Heart left ventricle (tissue), 16 donors: ENCODE measurements at regions not wholly inside any gene's neighbourhood (a gene's known extent, or its start where the extent isn't known, plus 50 kb on each side); places are given as distances from the start of the nearest gene placed in this dataset.

Source experiments
- ATAC-seq, 4 donors: fragments of 200-7000 bp; cut with Tn5 transposase; one replicate each; pipeline ENCODE4 v1.9.1; 2020 to 2022; ENCODE audit warnings: moderate library complexity in 4 of 4, mild to moderate bottlenecking in 3 of 4, moderate number of reproducible peaks in 1 of 4
- DNase-seq, 5 donors: peaks; one replicate each; pipeline ENCODE4 v3.0.0-alpha.2; 2020
- H3K27ac ChIP-seq, 12 donors: fragments of 200-600 bp; sonication (generic) in 4 of 12; one replicate each; pipeline versions ENCODE4 v1.5.0 to v1.8.0; 2016 to 2022; ENCODE audit warnings: mild to moderate bottlenecking in 2 of 12
- H3K27me3 ChIP-seq, 9 donors: fragments of 200-600 bp; sonication (generic) in 2 of 9; one replicate each; pipeline versions ENCODE4 v1.5.1 to v1.8.0; 2016 to 2022; ENCODE audit warnings: mild to moderate bottlenecking in 3 of 9
- H3K36me3 ChIP-seq, 9 donors: fragments of 200-600 bp; sonication (generic) in 2 of 9; one replicate each; pipeline versions ENCODE4 v1.5.0 to v1.8.0; 2018 to 2022; ENCODE audit warnings: mild to moderate bottlenecking in 2 of 9
- H3K4me1 ChIP-seq, 12 donors: fragments of 200-600 bp; sonication (generic) in 4 of 12; one replicate each; pipeline versions ENCODE4 v1.5.0 to v1.8.0; 2016 to 2022; ENCODE audit warnings: mild to moderate bottlenecking in 3 of 12
- H3K4me3 ChIP-seq, 12 donors: fragments of 200-600 bp; sonication (generic) in 4 of 12; one replicate each; pipeline versions ENCODE4 v1.5.0 to v1.8.0; 2017 to 2022; ENCODE audit warnings: mild to moderate bottlenecking in 9 of 12, moderate library complexity in 4 of 12
- H3K9me3 ChIP-seq, 12 donors: fragments of 200-600 bp; sonication (generic) in 4 of 12; one replicate each; pipeline versions ENCODE4 v1.5.0 to v1.8.0; 2016 to 2022; ENCODE audit warnings: mild to moderate bottlenecking in 1 of 12
- POLR2A ChIP-seq, 2 donors: fragments of 450-650 bp; IDR thresholded peaks; one replicate each; pipeline ENCODE4 v1.6.1; 2017; ENCODE audit warnings: antibody characterized with exemption in 2 of 2, mild to moderate bottlenecking in 2 of 2, moderate library complexity in 2 of 2
- WGBS, 4 donors: extraction: QIAGEN DNeasy Blood & Tissue Kit in 2 of 4; methylation state at CpG; one replicate each; pipeline versions ENCODE4 v1.1.5 to v1.1.7; 2013 to 2018; 5-methylcytosine and 5-hydroxymethylcytosine counted together
- intact Hi-C, 10 donors: fragments of 100-400 bp; cut with DNase I; formaldehyde crosslinking; loops; one replicate each; pipeline versions ENCODE4 v1.11.1 to v1.14.2; 2022
- TF ChIP-seq, protein P1 (sequence below), 12 donors: fragments of 200-600 bp; sonication (generic) in 4 of 12; IDR thresholded peaks; one replicate each; pipeline versions ENCODE4 v1.5.0 to v1.8.0; 2018 to 2022; ENCODE audit warnings: antibody characterized with exemption in 12 of 12, mild to moderate bottlenecking in 5 of 12
- donor health status: ischemic (EF 13 %, LVEDD 7.1; RV severe dilation, severe dysfunction).
- donor health status: healthy with polysubstance abuse.
- donor health status: DM: no; HTN: yes; CAD: no.
- donor health status: DM: no; HTN: no; CAD: no.
- donor health status: ischemic (EF 25% LVEDD 6.9; RV normal size, moderate dysfunction).
- donor health status: ischemic (EF 25% LVEDD 5.7; RV mildly dilated, moderate dysfunction).
- donor health status: healthy.
- donor health status: DM: yes; HTN: yes; CAD: no.
- donor health status: ischemic (EF 35%, LVEDD 5.7; RV mildly dilated, moderate dysfunction).
- donor health status: nonischemic (EF 11% LVEDD 7.7; RV severe dilation, severe dysfunction).
- donor health status: DM: yes; HTN: yes; CAD: no.
- donor health status: PGD.
- donor health status: ischemic (EF 29% LVEDD 5.4; RV normal size, mild dysfunction).
- donor health status: nonischemic (EF 23%, LVEDD 6.1; RV moderate dilation, normal function).

DNA sequence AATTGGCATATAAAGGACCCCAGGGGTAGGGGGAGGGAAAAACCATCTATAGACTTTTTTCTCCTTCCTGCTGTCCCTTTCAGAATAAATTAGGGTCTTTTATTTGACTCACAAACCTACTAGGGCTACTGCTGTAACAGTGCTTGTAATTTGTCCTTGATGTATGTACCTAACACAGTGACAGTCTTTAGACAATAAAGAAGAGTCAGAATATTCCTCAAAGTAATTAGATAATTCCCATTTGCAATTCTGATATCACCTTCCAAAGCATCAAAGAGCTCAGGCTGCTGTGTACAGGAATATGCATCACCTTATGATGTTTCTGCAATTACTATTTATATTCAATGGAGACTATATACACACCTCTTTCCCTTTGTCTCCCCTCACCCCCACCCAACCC is 161.7 kb downstream of the MREG start:
- H3K4me1 ChIP-seq, result peaks cover 0 to 44% (median 8%) of the 10 kb centered on the region in 12 donors
- no peaks in the 10 kb centered on the region for H3K36me3 ChIP-seq
- TF ChIP-seq, protein P1, sequence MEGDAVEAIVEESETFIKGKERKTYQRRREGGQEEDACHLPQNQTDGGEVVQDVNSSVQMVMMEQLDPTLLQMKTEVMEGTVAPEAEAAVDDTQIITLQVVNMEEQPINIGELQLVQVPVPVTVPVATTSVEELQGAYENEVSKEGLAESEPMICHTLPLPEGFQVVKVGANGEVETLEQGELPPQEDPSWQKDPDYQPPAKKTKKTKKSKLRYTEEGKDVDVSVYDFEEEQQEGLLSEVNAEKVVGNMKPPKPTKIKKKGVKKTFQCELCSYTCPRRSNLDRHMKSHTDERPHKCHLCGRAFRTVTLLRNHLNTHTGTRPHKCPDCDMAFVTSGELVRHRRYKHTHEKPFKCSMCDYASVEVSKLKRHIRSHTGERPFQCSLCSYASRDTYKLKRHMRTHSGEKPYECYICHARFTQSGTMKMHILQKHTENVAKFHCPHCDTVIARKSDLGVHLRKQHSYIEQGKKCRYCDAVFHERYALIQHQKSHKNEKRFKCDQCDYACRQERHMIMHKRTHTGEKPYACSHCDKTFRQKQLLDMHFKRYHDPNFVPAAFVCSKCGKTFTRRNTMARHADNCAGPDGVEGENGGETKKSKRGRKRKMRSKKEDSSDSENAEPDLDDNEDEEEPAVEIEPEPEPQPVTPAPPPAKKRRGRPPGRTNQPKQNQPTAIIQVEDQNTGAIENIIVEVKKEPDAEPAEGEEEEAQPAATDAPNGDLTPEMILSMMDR (IDR thresholded peaks at IDR 0.05), result no peak
- no peak for TF ChIP-seq POLR2A (IDR thresholded peaks at IDR 0.05)
- intact Hi-C loops, result no loop called here
- peaks cover 0 to 12% (median 0%) of the 10 kb centered on the region in 12 donors for H3K9me3 ChIP-seq
- no peak overlapping the region for H3K4me3 ChIP-seq
- no peaks in the 10 kb centered on the region for H3K27me3 ChIP-seq
- peak overlapping the region in 6 of 12 donors; percentile 2 to 80 (median 64) for H3K27ac ChIP-seq
- ATAC-seq (no peak), DNase-seq (no peak)

DNA sequence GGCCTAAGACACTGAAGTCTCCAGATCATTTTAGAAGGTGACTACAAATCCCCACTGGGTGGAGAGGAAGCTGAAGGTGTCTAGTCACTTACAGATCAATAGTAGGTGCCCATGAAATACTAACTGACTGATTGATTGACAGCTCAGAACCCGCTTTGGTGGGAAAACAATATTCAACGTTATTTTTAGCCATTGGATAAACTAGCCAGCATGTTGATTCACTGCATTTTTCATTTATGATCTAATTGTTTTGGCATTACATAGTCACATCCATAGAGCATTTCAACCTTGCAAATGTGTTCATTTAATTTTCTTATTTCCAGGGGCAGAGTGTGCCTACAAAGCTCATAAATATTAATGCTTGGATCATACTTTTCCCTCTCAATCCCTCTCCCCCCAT is 162.3 kb downstream of the MREG start:
- Histone ChIP-seq H3K4me3 (no peak overlapping the region), H3K27ac (peak overlapping the region; percentile 3 to 83 (median 60)), H3K9me3 (peaks cover 0 to 12% (median 0%) of the 10 kb centered on the region in 12 donors), H3K27me3 (no peaks in the 10 kb centered on the region), H3K4me1 (peaks cover 0 to 44% (median 8%) of the 10 kb centered on the region in 12 donors), H3K36me3 (no peaks in the 10 kb centered on the region)
- no peak for DNase-seq
- TF ChIP-seq, protein P1 (IDR thresholded peaks at IDR 0.05), result no peak
- no peak for TF ChIP-seq POLR2A (IDR thresholded peaks at IDR 0.05)
- peak in 2 of 4 donors; percentile 26 to 55 for ATAC-seq
- intact Hi-C loops, result no loop called here
- 59 to 67% (median 65%) methylated on average over 2 of the region's 2 CpGs for WGBS, 4 donors

DNA sequence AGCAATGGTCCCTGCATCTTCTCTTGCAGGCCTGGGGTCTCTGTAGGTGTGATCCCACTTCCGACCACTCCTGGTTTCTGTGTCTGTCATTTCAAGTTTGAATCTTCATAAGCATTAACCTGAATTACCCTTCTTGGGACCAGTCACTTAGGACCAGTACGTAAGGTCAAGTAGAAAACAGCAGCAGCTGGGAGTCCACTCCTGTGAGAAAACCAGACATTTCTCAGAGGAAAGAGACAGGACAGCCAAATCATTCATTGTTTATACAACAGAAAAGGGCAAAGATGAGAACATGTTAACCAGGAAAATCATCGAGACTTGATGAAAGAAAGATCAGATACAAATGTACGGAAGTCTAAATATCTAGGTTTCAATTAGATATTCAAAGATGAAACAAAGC is 163.0 kb downstream of the MREG start:
- ATAC-seq (peak; percentile 39 to 84 (median 70)), DNase-seq (no peak)
- 66 to 78% (median 68%) methylated on average over 4 of the region's 4 CpGs for WGBS, 4 donors
- H3K9me3 ChIP-seq, result peaks cover 0 to 12% (median 0%) of the 10 kb centered on the region in 12 donors
- no peaks in the 10 kb centered on the region for H3K27me3 ChIP-seq
- peak overlapping the region; percentile 3 to 83 (median 60) for H3K27ac ChIP-seq
- TF ChIP-seq, protein P1 (IDR thresholded peaks at IDR 0.05), result no peak
- no peak for TF ChIP-seq POLR2A (IDR thresholded peaks at IDR 0.05)
- no peaks in the 10 kb centered on the region for H3K36me3 ChIP-seq
- peaks cover 0 to 44% (median 8%) of the 10 kb centered on the region in 12 donors for H3K4me1 ChIP-seq
- no peak overlapping the region for H3K4me3 ChIP-seq
- intact Hi-C loops, result no loop called here

- ATAC-seq (peak in 1 of 4 donors; percentile 25), DNase-seq (no peak)
- Histone ChIP-seq H3K36me3 (no peaks in the 10 kb centered on the region), H3K27me3 (no peaks in the 10 kb centered on the region), H3K4me1 (peaks cover 0 to 44% (median 8%) of the 10 kb centered on the region in 12 donors), H3K9me3 (peaks cover 0 to 12% (median 0%) of the 10 kb centered on the region in 12 donors), H3K4me3 (no peak overlapping the region), H3K27ac (peak overlapping the region in 9 of 12 donors; percentile 11 to 83 (median 64))
- intact Hi-C loops, result no loop called here
- TF ChIP-seq, protein P1 (IDR thresholded peaks at IDR 0.05), result no peak
- TF ChIP-seq POLR2A (IDR thresholded peaks at IDR 0.05), result no peak
- 64 to 72% (median 64%) methylated on average over 6 of the region's 6 CpGs for WGBS, 4 donors
Observed at GRCh38 chr2:215849771-215850170, 163.6 kb downstream of the MREG start.
